ENCODE measurements at regions not wholly inside any gene's neighbourhood (a gene's known extent, or its start where the extent isn't known, plus 50 kb on each side); places are given as distances from the start of the nearest gene placed in this dataset.
"Not testable (repeated sequence)": the region's sequence is repeated elsewhere in the genome, so short reads cannot be mapped to it uniquely, and the experiment has no call there.

DNA sequence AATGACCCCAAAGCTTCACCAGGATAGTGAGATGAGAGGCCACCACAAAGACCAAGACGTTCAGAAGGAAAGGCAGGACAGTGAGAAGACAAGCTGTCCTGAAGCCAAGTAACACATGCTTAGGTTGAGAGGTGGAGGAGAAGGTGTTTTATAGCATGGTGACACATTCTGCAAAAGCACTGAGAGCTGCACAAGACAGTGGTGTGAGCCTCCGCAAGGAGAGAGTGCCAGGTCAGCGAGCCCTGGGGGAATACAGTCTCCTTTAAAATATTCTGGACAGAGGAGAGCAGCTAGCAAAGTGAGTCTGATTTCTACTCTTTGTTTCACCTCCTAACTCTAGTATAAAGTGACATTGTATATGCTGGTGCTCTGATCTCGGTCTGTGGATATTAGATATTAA is 68.0 kb upstream of the VKORC1L1 start:
- Histone ChIP-seq H3K9me3 (ENCODE audit: control insufficient read depth, low read depth, low read length) (no peaks in the 10 kb centered on the region), H3K27ac (ENCODE audit: low read length) (no peak overlapping the region), H3K4me1 (ENCODE audit: control insufficient read depth, insufficient read depth, low read length) (peaks cover 4% of the 10 kb centered on the region), H3K4me3 (ENCODE audit: low read length) (no peak overlapping the region), H3K27me3 (ENCODE audit: control insufficient read depth, insufficient read depth, low read length) (no peaks in the 10 kb centered on the region), H3K36me3 (ENCODE audit: control insufficient read depth, insufficient read depth, low read length) (no peaks in the 10 kb centered on the region)
- no peak for DNase-seq
- WGBS (ENCODE audit: insufficient coverage, low lambda C conversion rate): 80% methylated on average over 1 of the region's 4 CpGs

DNA sequence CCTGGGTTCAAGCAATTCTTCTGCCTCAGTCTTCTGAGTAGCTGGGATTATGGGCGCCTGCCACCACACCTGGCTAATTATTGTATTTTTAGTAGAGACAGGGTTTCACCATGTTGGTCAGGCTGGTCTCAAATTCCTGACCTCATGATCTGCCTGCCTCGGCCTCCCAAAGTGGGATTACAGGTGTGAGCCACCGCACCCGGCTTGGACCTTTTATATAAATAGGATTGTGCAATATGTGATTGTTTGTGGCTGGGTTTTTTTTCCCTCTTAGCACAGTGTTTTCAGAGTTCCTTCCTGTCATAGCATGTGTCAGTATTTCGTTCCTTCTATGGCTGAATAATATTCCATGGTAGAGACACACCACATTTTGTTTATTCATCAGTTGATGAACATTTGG is 65.8 kb upstream of the VKORC1L1 start:
- not testable (repeated sequence) for H3K9me3 ChIP-seq (ENCODE audit: control insufficient read depth, low read depth, low read length); H3K27ac ChIP-seq (ENCODE audit: low read length); H3K4me1 ChIP-seq (ENCODE audit: control insufficient read depth, insufficient read depth, low read length); H3K27me3 ChIP-seq (ENCODE audit: control insufficient read depth, insufficient read depth, low read length); H3K36me3 ChIP-seq (ENCODE audit: control insufficient read depth, insufficient read depth, low read length); DNase-seq; H3K4me3 ChIP-seq (ENCODE audit: low read length)
- WGBS (ENCODE audit: insufficient coverage, low lambda C conversion rate): 100% methylated on average over 1 of the region's 5 CpGs

DNA sequence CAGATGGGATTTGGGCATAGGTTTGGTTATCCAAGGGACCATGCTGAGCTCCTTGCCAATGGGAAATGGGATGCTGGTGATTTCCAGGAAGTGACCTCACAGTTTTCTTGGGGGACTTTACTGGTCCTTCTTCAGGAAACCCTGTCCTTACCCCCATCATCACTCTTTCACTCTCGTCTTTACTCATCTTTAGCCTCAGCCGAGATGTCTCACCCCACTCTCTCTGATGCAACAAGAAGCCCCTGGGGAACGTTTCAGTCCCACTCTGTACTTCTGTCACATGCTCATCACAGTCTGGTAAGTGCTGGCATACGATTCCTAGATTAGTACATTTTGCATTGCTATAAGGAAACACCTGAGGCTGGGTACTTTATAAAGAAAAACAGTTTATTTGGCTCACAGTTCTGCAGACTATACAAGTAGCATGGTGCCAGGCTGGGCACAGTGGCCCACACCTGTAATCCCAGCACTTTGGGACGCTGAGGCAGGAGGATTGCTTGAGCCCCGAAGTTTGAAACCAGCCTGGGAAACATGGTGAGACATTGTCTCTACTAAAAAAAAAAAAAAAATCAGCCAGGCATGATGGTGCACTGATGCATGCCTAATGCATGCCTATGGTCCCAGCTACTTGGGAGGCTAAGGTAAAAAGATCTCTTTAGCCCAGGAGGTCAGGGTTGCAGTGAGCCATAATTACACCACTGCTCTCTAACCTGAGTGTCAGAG is 63.5 kb upstream of the VKORC1L1 start:
- DNase-seq: no peak
- Histone ChIP-seq H3K4me1 (ENCODE audit: control insufficient read depth, insufficient read depth, low read length) (no peaks in the 10 kb centered on the region), H3K27me3 (ENCODE audit: control insufficient read depth, insufficient read depth, low read length) (no peaks in the 10 kb centered on the region), H3K9me3 (ENCODE audit: control insufficient read depth, low read depth, low read length) (no peaks in the 10 kb centered on the region), H3K36me3 (ENCODE audit: control insufficient read depth, insufficient read depth, low read length) (no peaks in the 10 kb centered on the region), H3K27ac (ENCODE audit: low read length) (no peak overlapping the region), H3K4me3 (ENCODE audit: low read length) (no peak overlapping the region)
- WGBS (ENCODE audit: insufficient coverage, low lambda C conversion rate): 100% methylated on average over 1 of the region's 6 CpGs

DNA sequence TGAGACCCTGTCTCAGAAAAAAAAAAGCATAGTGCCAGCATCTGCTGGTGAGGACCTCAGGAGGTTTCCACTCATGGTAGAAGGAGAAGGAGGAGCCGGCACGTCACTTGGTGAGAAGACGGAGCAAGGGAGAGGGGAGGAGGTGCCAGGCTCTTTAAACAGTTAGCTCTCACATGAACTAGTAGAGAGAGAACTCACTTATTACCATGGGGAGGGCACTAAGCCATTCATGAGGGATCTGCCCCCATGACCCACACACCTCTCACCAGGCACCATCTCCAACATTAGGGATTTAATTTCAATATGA is 62.9 kb upstream of the VKORC1L1 start:
- H3K9me3 ChIP-seq (ENCODE audit: control insufficient read depth, low read depth, low read length): no peaks in the 10 kb centered on the region
- WGBS (ENCODE audit: insufficient coverage, low lambda C conversion rate): no CpG with 5 or more reads among the region's 3 CpGs
- no peak overlapping the region for H3K27ac ChIP-seq (ENCODE audit: low read length)

DNA sequence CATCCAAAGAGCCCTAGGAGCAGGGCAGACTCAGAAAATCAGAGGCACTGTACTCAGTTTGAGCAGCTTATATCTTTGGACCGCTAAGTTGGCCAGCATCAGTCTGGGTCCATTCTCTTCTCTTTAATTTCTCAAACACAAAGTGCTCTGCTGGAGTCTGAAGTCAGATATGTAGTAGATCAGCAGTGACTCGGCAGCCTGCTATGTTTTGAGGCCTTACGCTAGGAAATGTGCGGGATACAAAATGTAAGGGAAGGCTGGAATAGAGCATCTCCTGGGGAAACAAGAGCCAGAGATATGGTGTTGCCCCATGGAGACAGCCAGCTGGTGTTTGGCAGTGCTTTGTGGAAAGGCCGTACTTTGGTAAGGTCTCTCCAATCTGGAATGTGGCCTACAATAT is 60.6 kb upstream of the VKORC1L1 start:
- DNase-seq: no peak
- H3K9me3 ChIP-seq (ENCODE audit: control insufficient read depth, low read depth, low read length): no peaks in the 10 kb centered on the region
- WGBS (ENCODE audit: insufficient coverage, low lambda C conversion rate): 100% methylated on average over 1 of the region's 5 CpGs
- no peaks in the 10 kb centered on the region for H3K27me3 ChIP-seq (ENCODE audit: control insufficient read depth, insufficient read depth, low read length)
- H3K4me1 ChIP-seq (ENCODE audit: control insufficient read depth, insufficient read depth, low read length): no peaks in the 10 kb centered on the region
- H3K4me3 ChIP-seq (ENCODE audit: low read length): no peak overlapping the region
- no peak overlapping the region for H3K27ac ChIP-seq (ENCODE audit: low read length)
- no peaks in the 10 kb centered on the region for H3K36me3 ChIP-seq (ENCODE audit: control insufficient read depth, insufficient read depth, low read length)

More for the DNA sequence above, 62.9 kb upstream of the VKORC1L1 start:
- no peaks in the 10 kb centered on the region for H3K36me3 ChIP-seq (ENCODE audit: control insufficient read depth, insufficient read depth, low read length)
- H3K4me3 ChIP-seq (ENCODE audit: low read length): no peak overlapping the region
- H3K4me1 ChIP-seq (ENCODE audit: control insufficient read depth, insufficient read depth, low read length): no peaks in the 10 kb centered on the region
- no peak for DNase-seq
- H3K27me3 ChIP-seq (ENCODE audit: control insufficient read depth, insufficient read depth, low read length): no peaks in the 10 kb centered on the region

DNA sequence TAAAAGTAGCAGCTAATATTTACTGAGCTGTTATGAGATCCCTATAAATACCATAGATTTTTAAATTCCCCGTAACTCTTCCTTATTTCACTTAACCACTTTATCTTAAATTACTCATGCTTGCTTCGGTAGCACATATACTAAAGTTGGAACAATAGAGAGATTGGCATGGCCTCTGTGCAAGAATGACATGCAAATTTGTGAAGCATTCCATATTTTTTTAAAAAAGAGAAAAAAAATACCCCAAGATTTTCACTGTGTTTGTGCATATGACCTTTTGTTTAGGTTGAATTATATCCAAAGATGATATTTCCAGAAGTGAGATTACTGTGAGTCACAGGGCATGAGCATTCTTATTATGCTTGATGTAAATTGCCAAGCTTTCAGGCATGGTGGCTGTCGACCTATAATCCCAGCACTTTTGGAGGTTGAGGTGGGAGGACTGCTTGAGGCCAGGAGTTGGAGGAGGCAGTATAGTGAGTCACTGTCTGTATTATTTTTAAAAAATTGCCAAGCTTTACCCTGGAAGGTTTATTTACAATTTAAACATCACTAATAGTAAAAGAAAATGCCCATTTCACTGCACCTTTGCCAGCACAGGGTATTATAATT is 58.2 kb upstream of the VKORC1L1 start:
- 100% methylated on average over 1 of the region's 3 CpGs for WGBS (ENCODE audit: insufficient coverage, low lambda C conversion rate)

DNA sequence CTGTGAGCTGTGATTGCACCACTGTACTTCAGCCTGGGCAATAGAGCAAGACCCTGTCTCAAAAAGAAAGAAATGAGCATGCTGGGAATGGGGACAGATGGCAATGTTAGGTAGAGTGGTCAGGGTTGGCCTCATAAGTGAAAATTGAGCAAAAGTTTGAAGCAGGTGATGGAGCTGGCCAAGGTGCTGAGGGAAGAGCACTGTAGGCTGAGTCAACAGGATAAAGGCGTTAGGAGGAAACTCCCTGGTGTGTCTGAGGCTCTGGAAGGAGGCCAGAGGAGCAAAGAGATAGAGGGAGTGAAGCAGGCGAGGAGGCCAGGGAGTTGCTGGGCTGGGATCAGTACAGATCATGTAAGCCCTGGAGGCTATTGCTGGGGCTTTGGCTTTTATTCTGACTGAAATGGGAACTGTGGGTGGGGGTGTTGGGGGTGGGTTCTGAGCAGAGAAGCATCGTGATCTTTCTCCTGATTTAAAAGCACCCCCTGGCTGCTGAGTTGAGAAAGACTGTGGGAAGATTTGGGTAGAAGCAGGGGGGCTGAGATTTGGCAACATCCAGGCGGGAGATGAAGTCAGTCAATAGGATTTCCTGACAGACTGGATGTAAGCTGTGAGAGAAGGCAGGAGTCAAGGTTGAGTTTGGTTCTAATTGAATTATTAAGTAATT is 52.5 kb upstream of the VKORC1L1 start:
- no peaks in the 10 kb centered on the region for H3K36me3 ChIP-seq (ENCODE audit: control insufficient read depth, insufficient read depth, low read length)
- no CpG with 5 or more reads among the region's 4 CpGs for WGBS (ENCODE audit: insufficient coverage, low lambda C conversion rate)
- H3K27me3 ChIP-seq (ENCODE audit: control insufficient read depth, insufficient read depth, low read length): no peaks in the 10 kb centered on the region
- no peak overlapping the region for H3K27ac ChIP-seq (ENCODE audit: low read length)
- H3K4me3 ChIP-seq (ENCODE audit: low read length): no peak overlapping the region
- H3K9me3 ChIP-seq (ENCODE audit: control insufficient read depth, low read depth, low read length): no peaks in the 10 kb centered on the region
- no peak for DNase-seq
- H3K4me1 ChIP-seq (ENCODE audit: control insufficient read depth, insufficient read depth, low read length): no peaks in the 10 kb centered on the region

More for the DNA sequence above, 58.2 kb upstream of the VKORC1L1 start:
- H3K9me3 ChIP-seq (ENCODE audit: control insufficient read depth, low read depth, low read length); H3K36me3 ChIP-seq (ENCODE audit: control insufficient read depth, insufficient read depth, low read length); H3K27ac ChIP-seq (ENCODE audit: low read length); DNase-seq; H3K27me3 ChIP-seq (ENCODE audit: control insufficient read depth, insufficient read depth, low read length); H3K4me3 ChIP-seq (ENCODE audit: low read length); H3K4me1 ChIP-seq (ENCODE audit: control insufficient read depth, insufficient read depth, low read length): not testable (repeated sequence)

All from large intestine (tissue), 3 donors.